Heart left ventricle (tissue), 13 donors: ENCODE measurements at regions not wholly inside any gene's neighbourhood (a gene's known extent, or its start where the extent isn't known, plus 50 kb on each side); places are given as distances from the start of the nearest gene placed in this dataset.

ENCODE experiments used
- POLR2A ChIP-seq, 2 donors: fragments of 450-650 bp; IDR thresholded peaks; one replicate each; pipeline ENCODE4 v1.6.1; 2017; ENCODE audit warnings: antibody characterized with exemption in 2 of 2, mild to moderate bottlenecking in 2 of 2, moderate library complexity in 2 of 2
- TF ChIP-seq, protein P1 (sequence below), 12 donors: fragments of 200-600 bp; sonication (generic) in 4 of 12; IDR thresholded peaks; one replicate each; pipeline versions ENCODE4 v1.5.0 to v1.8.0; 2018 to 2022; ENCODE audit warnings: antibody characterized with exemption in 12 of 12, mild to moderate bottlenecking in 5 of 12
- donor health status: ischemic (EF 13 %, LVEDD 7.1; RV severe dilation, severe dysfunction).
- donor health status: DM: no; HTN: yes; CAD: no.
- donor health status: DM: no; HTN: no; CAD: no.
- donor health status: ischemic (EF 25% LVEDD 6.9; RV normal size, moderate dysfunction).
- donor health status: ischemic (EF 25% LVEDD 5.7; RV mildly dilated, moderate dysfunction).
- donor health status: ischemic (EF 35%, LVEDD 5.7; RV mildly dilated, moderate dysfunction).
- donor health status: nonischemic (EF 11% LVEDD 7.7; RV severe dilation, severe dysfunction).
- donor health status: DM: yes; HTN: yes; CAD: no.
- donor health status: PGD.
- donor health status: ischemic (EF 29% LVEDD 5.4; RV normal size, mild dysfunction).
- donor health status: nonischemic (EF 23%, LVEDD 6.1; RV moderate dilation, normal function).

DNA sequence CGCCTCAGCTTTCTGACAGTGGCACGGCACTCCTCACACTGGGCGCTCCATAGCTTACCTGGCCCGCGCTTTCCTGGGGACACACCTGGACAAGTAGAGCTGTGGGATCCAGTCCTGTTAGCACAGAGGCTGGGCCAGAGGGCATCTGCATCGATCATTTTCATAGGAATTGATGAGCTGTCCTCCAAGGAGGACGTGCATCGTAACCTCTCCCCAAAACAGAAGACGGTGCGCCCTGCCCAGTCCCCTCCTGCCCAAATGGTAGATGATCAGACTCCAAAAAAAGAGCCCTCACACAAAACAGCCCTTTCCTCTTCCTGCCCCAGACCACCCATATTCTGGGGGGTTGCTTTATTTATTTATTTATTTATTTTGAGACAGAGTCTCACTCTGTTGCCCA lies 161.2 kb downstream of the CTTN start:
- no peak for TF ChIP-seq POLR2A (IDR thresholded peaks at IDR 0.05)
- TF ChIP-seq, protein P1, sequence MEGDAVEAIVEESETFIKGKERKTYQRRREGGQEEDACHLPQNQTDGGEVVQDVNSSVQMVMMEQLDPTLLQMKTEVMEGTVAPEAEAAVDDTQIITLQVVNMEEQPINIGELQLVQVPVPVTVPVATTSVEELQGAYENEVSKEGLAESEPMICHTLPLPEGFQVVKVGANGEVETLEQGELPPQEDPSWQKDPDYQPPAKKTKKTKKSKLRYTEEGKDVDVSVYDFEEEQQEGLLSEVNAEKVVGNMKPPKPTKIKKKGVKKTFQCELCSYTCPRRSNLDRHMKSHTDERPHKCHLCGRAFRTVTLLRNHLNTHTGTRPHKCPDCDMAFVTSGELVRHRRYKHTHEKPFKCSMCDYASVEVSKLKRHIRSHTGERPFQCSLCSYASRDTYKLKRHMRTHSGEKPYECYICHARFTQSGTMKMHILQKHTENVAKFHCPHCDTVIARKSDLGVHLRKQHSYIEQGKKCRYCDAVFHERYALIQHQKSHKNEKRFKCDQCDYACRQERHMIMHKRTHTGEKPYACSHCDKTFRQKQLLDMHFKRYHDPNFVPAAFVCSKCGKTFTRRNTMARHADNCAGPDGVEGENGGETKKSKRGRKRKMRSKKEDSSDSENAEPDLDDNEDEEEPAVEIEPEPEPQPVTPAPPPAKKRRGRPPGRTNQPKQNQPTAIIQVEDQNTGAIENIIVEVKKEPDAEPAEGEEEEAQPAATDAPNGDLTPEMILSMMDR (IDR thresholded peaks at IDR 0.05): no peak
